ENCODE measurements at regions not wholly inside any gene's neighbourhood (a gene's known extent, or its start where the extent isn't known, plus 50 kb on each side); places are given as distances from the start of the nearest gene placed in this dataset.

GRCh38 chr5:32842813-32843530 is 131.9 kb downstream of the NPR3 start:
- Histone ChIP-seq H3K14ac (ENCODE audit: low read length) (no peak overlapping the region), H3K27me3 (ENCODE audit: insufficient read depth, low read length) (no peaks in the 10 kb centered on the region), H4K91ac (ENCODE audit: low read depth, low read length) (no peak overlapping the region), H3K9me3 (ENCODE audit: insufficient read depth, low read depth, low read length) (no peaks in the 10 kb centered on the region), H3K4me2 (ENCODE audit: low read length) (no peak overlapping the region), H2BK5ac (ENCODE audit: low read depth, low read length, poor library complexity) (no peak overlapping the region), H2BK12ac (ENCODE audit: low read length) (no peak overlapping the region), H3K4ac (ENCODE audit: low read depth, low read length) (no peak overlapping the region), H3K27ac (ENCODE audit: low read depth, low read length) (no peak overlapping the region), H3K79me1 (ENCODE audit: low read length) (no peaks in the 10 kb centered on the region), H3K23ac (ENCODE audit: low read length) (no peak overlapping the region), H3K18ac (ENCODE audit: low read length) (no peak overlapping the region), H2AK5ac (ENCODE audit: low read length) (no peak overlapping the region), H3K36me3 (ENCODE audit: control insufficient read depth in 1 of 2, insufficient read depth in 2 of 2, low read length in 2 of 2) (no peaks in the 10 kb centered on the region), H4K8ac (ENCODE audit: low read depth, low read length) (no peak overlapping the region), H3K79me2 (ENCODE audit: control insufficient read depth, insufficient read depth, low read length, poor library complexity) (no peaks in the 10 kb centered on the region), H3K9ac (ENCODE audit: low read length) (no peak overlapping the region), H3K4me3 (ENCODE audit: low read depth, low read length) (no peak overlapping the region), H2AFZ (ENCODE audit: insufficient read depth, low read length, poor library complexity) (no peak overlapping the region), H4K12ac (ENCODE audit: low read depth, low read length) (no peak overlapping the region), H2BK120ac (ENCODE audit: insufficient read depth, low read length, poor library complexity) (no peak overlapping the region), H3K4me1 (ENCODE audit: control insufficient read depth in 1 of 2, insufficient read depth in 2 of 2, low read length in 2 of 2) (peaks cover 0 to 2% of the 10 kb centered on the region in 2 experiments)
- no peak for DNase-seq
- WGBS (ENCODE audit: extremely low coverage, insufficient coverage, insufficient read length): no CpG with 5 or more reads among the region's 8 CpGs

GRCh38 chr5:32843531-32843895 is 132.4 kb downstream of the NPR3 start:
- Histone ChIP-seq H4K8ac (ENCODE audit: low read depth, low read length) (no peak overlapping the region), H3K79me2 (ENCODE audit: control insufficient read depth, insufficient read depth, low read length, poor library complexity) (no peaks in the 10 kb centered on the region), H3K4me2 (ENCODE audit: low read length) (no peak overlapping the region), H3K23ac (ENCODE audit: low read length) (no peak overlapping the region), H3K36me3 (ENCODE audit: control insufficient read depth in 1 of 2, insufficient read depth in 2 of 2, low read length in 2 of 2) (no peaks in the 10 kb centered on the region), H3K4ac (ENCODE audit: low read depth, low read length) (no peak overlapping the region), H3K9ac (ENCODE audit: low read length) (no peak overlapping the region), H3K27me3 (ENCODE audit: insufficient read depth, low read length) (no peaks in the 10 kb centered on the region), H3K4me3 (ENCODE audit: low read depth, low read length) (no peak overlapping the region), H3K9me3 (ENCODE audit: insufficient read depth, low read depth, low read length) (no peaks in the 10 kb centered on the region), H2AK5ac (ENCODE audit: low read length) (no peak overlapping the region), H3K18ac (ENCODE audit: low read length) (no peak overlapping the region), H3K79me1 (ENCODE audit: low read length) (no peaks in the 10 kb centered on the region), H2BK120ac (ENCODE audit: insufficient read depth, low read length, poor library complexity) (no peak overlapping the region), H2BK12ac (ENCODE audit: low read length) (no peak overlapping the region), H4K12ac (ENCODE audit: low read depth, low read length) (no peak overlapping the region), H4K91ac (ENCODE audit: low read depth, low read length) (no peak overlapping the region), H3K14ac (ENCODE audit: low read length) (no peak overlapping the region), H3K27ac (ENCODE audit: low read depth, low read length) (no peak overlapping the region), H3K4me1 (ENCODE audit: control insufficient read depth in 1 of 2, insufficient read depth in 2 of 2, low read length in 2 of 2) (peaks cover 0 to 2% of the 10 kb centered on the region in 2 experiments), H2BK5ac (ENCODE audit: low read depth, low read length, poor library complexity) (no peak overlapping the region), H2AFZ (ENCODE audit: insufficient read depth, low read length, poor library complexity) (no peak overlapping the region)
- no peak for DNase-seq
- no CpG with 5 or more reads among the region's 3 CpGs for WGBS (ENCODE audit: extremely low coverage, insufficient coverage, insufficient read length)

- H2AFZ ChIP-seq (ENCODE audit: insufficient read depth, low read length, poor library complexity): no peak overlapping the region
- no peak overlapping the region for H3K27ac ChIP-seq (ENCODE audit: low read depth, low read length)
- no peak overlapping the region for H4K91ac ChIP-seq (ENCODE audit: low read depth, low read length)
- H2BK5ac ChIP-seq (ENCODE audit: low read depth, low read length, poor library complexity): no peak overlapping the region
- H3K14ac ChIP-seq (ENCODE audit: low read length): no peak overlapping the region
- no peak overlapping the region for H2BK120ac ChIP-seq (ENCODE audit: insufficient read depth, low read length, poor library complexity)
- no peak overlapping the region for H3K23ac ChIP-seq (ENCODE audit: low read length)
- DNase-seq: no peak
- H4K12ac ChIP-seq (ENCODE audit: low read depth, low read length): no peak overlapping the region
- no peaks in the 10 kb centered on the region for H3K36me3 ChIP-seq (ENCODE audit: control insufficient read depth in 1 of 2, insufficient read depth in 2 of 2, low read length in 2 of 2)
- peaks cover 0 to 2% of the 10 kb centered on the region in 2 experiments for H3K4me1 ChIP-seq (ENCODE audit: control insufficient read depth in 1 of 2, insufficient read depth in 2 of 2, low read length in 2 of 2)
- no peak overlapping the region for H3K4me2 ChIP-seq (ENCODE audit: low read length)
- H3K79me1 ChIP-seq (ENCODE audit: low read length): no peaks in the 10 kb centered on the region
- no peaks in the 10 kb centered on the region for H3K27me3 ChIP-seq (ENCODE audit: insufficient read depth, low read length)
- no peak overlapping the region for H3K9ac ChIP-seq (ENCODE audit: low read length)
- H3K18ac ChIP-seq (ENCODE audit: low read length): no peak overlapping the region
- no peak overlapping the region for H4K8ac ChIP-seq (ENCODE audit: low read depth, low read length)
- WGBS (ENCODE audit: extremely low coverage, insufficient coverage, insufficient read length): no CpG with 5 or more reads among the region's 3 CpGs
- H3K4me3 ChIP-seq (ENCODE audit: low read depth, low read length): no peak overlapping the region
- H2AK5ac ChIP-seq (ENCODE audit: low read length): no peak overlapping the region
- H3K4ac ChIP-seq (ENCODE audit: low read depth, low read length): no peak overlapping the region
- H2BK12ac ChIP-seq (ENCODE audit: low read length): no peak overlapping the region
- H3K79me2 ChIP-seq (ENCODE audit: control insufficient read depth, insufficient read depth, low read length, poor library complexity): no peaks in the 10 kb centered on the region
- no peaks in the 10 kb centered on the region for H3K9me3 ChIP-seq (ENCODE audit: insufficient read depth, low read depth, low read length)
Measured at GRCh38 chr5:32845171-32845570, 134.1 kb downstream of the NPR3 start.

- Histone ChIP-seq H3K27me3 (ENCODE audit: insufficient read depth, low read length) (no peaks in the 10 kb centered on the region), H3K36me3 (ENCODE audit: control insufficient read depth in 1 of 2, insufficient read depth in 2 of 2, low read length in 2 of 2) (no peaks in the 10 kb centered on the region), H2BK5ac (ENCODE audit: low read depth, low read length, poor library complexity) (no peak overlapping the region), H2BK120ac (ENCODE audit: insufficient read depth, low read length, poor library complexity) (no peak overlapping the region), H2AK5ac (ENCODE audit: low read length) (no peak overlapping the region), H3K18ac (ENCODE audit: low read length) (no peak overlapping the region), H3K4me2 (ENCODE audit: low read length) (no peak overlapping the region), H3K9me3 (ENCODE audit: insufficient read depth, low read depth, low read length) (no peaks in the 10 kb centered on the region), H2BK12ac (ENCODE audit: low read length) (no peak overlapping the region), H4K12ac (ENCODE audit: low read depth, low read length) (no peak overlapping the region), H3K23ac (ENCODE audit: low read length) (no peak overlapping the region), H4K8ac (ENCODE audit: low read depth, low read length) (no peak overlapping the region), H3K79me2 (ENCODE audit: control insufficient read depth, insufficient read depth, low read length, poor library complexity) (no peaks in the 10 kb centered on the region), H3K14ac (ENCODE audit: low read length) (no peak overlapping the region), H3K27ac (ENCODE audit: low read depth, low read length) (no peak overlapping the region), H3K4ac (ENCODE audit: low read depth, low read length) (no peak overlapping the region), H3K4me3 (ENCODE audit: low read depth, low read length) (no peak overlapping the region), H3K79me1 (ENCODE audit: low read length) (no peaks in the 10 kb centered on the region), H4K91ac (ENCODE audit: low read depth, low read length) (no peak overlapping the region), H3K9ac (ENCODE audit: low read length) (no peak overlapping the region), H3K4me1 (ENCODE audit: control insufficient read depth in 1 of 2, insufficient read depth in 2 of 2, low read length in 2 of 2) (peaks cover 2 to 3% of the 10 kb centered on the region in 2 experiments), H2AFZ (ENCODE audit: insufficient read depth, low read length, poor library complexity) (no peak overlapping the region)
- no peak for DNase-seq
Measured at GRCh38 chr5:32848120-32848519, 137.0 kb downstream of the NPR3 start.
